HG03135 (cell line): ENCODE measurements at regions not wholly inside any gene's neighbourhood (a gene's known extent, or its start where the extent isn't known, plus 50 kb on each side); places are given as distances from the start of the nearest gene placed in this dataset.

Experiments
- ATAC-seq: cut with Tn5 transposase; IDR thresholded peaks from one replicate; pipeline ENCODE4 v1.9.1; 2021; ENCODE audit warnings: mild to moderate bottlenecking, moderate library complexity; ENCODE audit not compliant: unreplicated experiment

- ATAC-seq = no peak
These were observed 409.4 kb upstream of the B3GAT1 start for GRCh38 chr11:134821422-134821821.

- no peak for ATAC-seq
These were observed 407.0 kb upstream of the B3GAT1 start for GRCh38 chr11:134819041-134819440.

GRCh38 chr11:134818516-134818915, 406.5 kb upstream of the B3GAT1 start:
- no peak for ATAC-seq

GRCh38 chr11:134815404-134815803, 403.4 kb upstream of the B3GAT1 start:
- ATAC-seq = no peak

GRCh38 chr11:134807997-134808396, 396.0 kb upstream of the B3GAT1 start:
- no peak for ATAC-seq

- ATAC-seq = no peak
These were observed 390.6 kb upstream of the B3GAT1 start for GRCh38 chr11:134802598-134802997.

GRCh38 chr11:134802116-134802515, 390.1 kb upstream of the B3GAT1 start:
- ATAC-seq = no peak

- no peak for ATAC-seq
These were observed 389.5 kb upstream of the B3GAT1 start for GRCh38 chr11:134801570-134801969.

GRCh38 chr11:134800826-134801225, 388.8 kb upstream of the B3GAT1 start:
- ATAC-seq = no peak

- ATAC-seq = no peak
These were observed 388.1 kb upstream of the B3GAT1 start for GRCh38 chr11:134800130-134800529.

- no peak for ATAC-seq
These were observed 387.3 kb upstream of the B3GAT1 start for GRCh38 chr11:134799386-134799785.

GRCh38 chr11:134797411-134798089, 385.5 kb upstream of the B3GAT1 start:
- ATAC-seq = no peak

GRCh38 chr11:134795017-134795416, 383.0 kb upstream of the B3GAT1 start:
- no peak for ATAC-seq

GRCh38 chr11:134794192-134794591, 382.1 kb upstream of the B3GAT1 start:
- no peak for ATAC-seq

GRCh38 chr11:134792677-134793076, 380.6 kb upstream of the B3GAT1 start:
- ATAC-seq = no peak

- no peak for ATAC-seq
These were observed 380.0 kb upstream of the B3GAT1 start for GRCh38 chr11:134792044-134792443.

- ATAC-seq = no peak
These were observed 379.1 kb upstream of the B3GAT1 start for GRCh38 chr11:134791102-134791501.

- ATAC-seq = no peak
These were observed 377.1 kb upstream of the B3GAT1 start for GRCh38 chr11:134789104-134789503.

GRCh38 chr11:134786636-134787035, 374.6 kb upstream of the B3GAT1 start:
- ATAC-seq = no peak

GRCh38 chr11:134785660-134786284, 373.7 kb upstream of the B3GAT1 start:
- ATAC-seq = no peak

- no peak for ATAC-seq
These were observed 373.0 kb upstream of the B3GAT1 start for GRCh38 chr11:134785059-134785458.

- no peak for ATAC-seq
These were observed 372.5 kb upstream of the B3GAT1 start for GRCh38 chr11:134784568-134784967.

- no peak for ATAC-seq
These were observed 372.0 kb upstream of the B3GAT1 start for GRCh38 chr11:134784046-134784445.
